ENCODE measurements at regions not wholly inside any gene's neighbourhood (a gene's known extent, or its start where the extent isn't known, plus 50 kb on each side); places are given as distances from the start of the nearest gene placed in this dataset.

GRCh38 chr2:215765729-215766360, 247.5 kb downstream of the MREG start:
- no peak for DNase-seq

- DNase-seq, result peak; percentile 97
Observed at GRCh38 chr2:215764441-215765048, 248.8 kb downstream of the MREG start.

GRCh38 chr2:215760557-215760956, 252.8 kb downstream of the MREG start:
- DNase-seq, result no peak

GRCh38 chr2:215760091-215760490, 253.3 kb downstream of the MREG start:
- DNase-seq, result no peak

- DNase-seq, result peak; percentile 26
Observed at GRCh38 chr2:215758691-215759090, 254.7 kb downstream of the MREG start.

- DNase-seq, result no peak
Observed at GRCh38 chr2:215756346-215756730, 257.0 kb downstream of the MREG start.

- no peak for DNase-seq
Observed at GRCh38 chr2:215755641-215756345, 257.6 kb downstream of the MREG start.

- no peak for DNase-seq
Observed at GRCh38 chr2:215754546-215754945, 258.8 kb downstream of the MREG start.

- no peak for DNase-seq
Observed at GRCh38 chr2:215753808-215754207, 259.5 kb downstream of the MREG start.

- DNase-seq, result no peak
Observed at GRCh38 chr2:215752991-215753390, 260.4 kb downstream of the MREG start.

GRCh38 chr2:215752436-215752835, 260.9 kb downstream of the MREG start:
- DNase-seq, result no peak

- no peak for DNase-seq
Observed at GRCh38 chr2:215751911-215752272, 261.5 kb downstream of the MREG start.

- DNase-seq, result peak; percentile 92
Observed at GRCh38 chr2:215751200-215751910, 262.0 kb downstream of the MREG start.

GRCh38 chr2:215750763-215751162, 262.6 kb downstream of the MREG start:
- DNase-seq, result no peak

GRCh38 chr2:215749092-215749957, 264.0 kb downstream of the MREG start:
- peak; percentile 29 for DNase-seq

GRCh38 chr2:215748446-215748845, 264.9 kb downstream of the MREG start:
- no peak for DNase-seq

GRCh38 chr2:215746887-215747615, 266.3 kb downstream of the MREG start:
- DNase-seq, result peak; percentile 45

- no peak for DNase-seq
Observed at GRCh38 chr2:215746226-215746886, 267.0 kb downstream of the MREG start.

- no peak for DNase-seq
Observed at GRCh38 chr2:215745331-215745730, 268.0 kb downstream of the MREG start.

GRCh38 chr2:215744514-215744913, 268.8 kb downstream of the MREG start:
- DNase-seq, result no peak

GRCh38 chr2:215743066-215743465, 270.3 kb downstream of the MREG start:
- DNase-seq, result no peak

Data from HCEC 1CT (cell line).